GM10266 (cell line): ENCODE measurements at regions not wholly inside any gene's neighbourhood (a gene's known extent, or its start where the extent isn't known, plus 50 kb on each side); places are given as distances from the start of the nearest gene placed in this dataset.

Source experiments
- DNase-seq: peaks from one replicate; pipeline ENCODE4 v3.0.0; 2012; ENCODE audit errors: extremely low spot score
- CTCF ChIP-seq: IDR thresholded peaks from 2 replicates; pipeline ENCODE4 v1.5.1; 2012; ENCODE audit warnings: mild to moderate bottlenecking, low read depth; ENCODE audit not compliant: control insufficient read depth, insufficient read depth; ENCODE audit errors: missing control alignments

- TF ChIP-seq CTCF, result no peak
- no peak for DNase-seq
Measured at GRCh38 chr9:683509-684021, 157.9 kb upstream of the DMRT1 start.

DNA sequence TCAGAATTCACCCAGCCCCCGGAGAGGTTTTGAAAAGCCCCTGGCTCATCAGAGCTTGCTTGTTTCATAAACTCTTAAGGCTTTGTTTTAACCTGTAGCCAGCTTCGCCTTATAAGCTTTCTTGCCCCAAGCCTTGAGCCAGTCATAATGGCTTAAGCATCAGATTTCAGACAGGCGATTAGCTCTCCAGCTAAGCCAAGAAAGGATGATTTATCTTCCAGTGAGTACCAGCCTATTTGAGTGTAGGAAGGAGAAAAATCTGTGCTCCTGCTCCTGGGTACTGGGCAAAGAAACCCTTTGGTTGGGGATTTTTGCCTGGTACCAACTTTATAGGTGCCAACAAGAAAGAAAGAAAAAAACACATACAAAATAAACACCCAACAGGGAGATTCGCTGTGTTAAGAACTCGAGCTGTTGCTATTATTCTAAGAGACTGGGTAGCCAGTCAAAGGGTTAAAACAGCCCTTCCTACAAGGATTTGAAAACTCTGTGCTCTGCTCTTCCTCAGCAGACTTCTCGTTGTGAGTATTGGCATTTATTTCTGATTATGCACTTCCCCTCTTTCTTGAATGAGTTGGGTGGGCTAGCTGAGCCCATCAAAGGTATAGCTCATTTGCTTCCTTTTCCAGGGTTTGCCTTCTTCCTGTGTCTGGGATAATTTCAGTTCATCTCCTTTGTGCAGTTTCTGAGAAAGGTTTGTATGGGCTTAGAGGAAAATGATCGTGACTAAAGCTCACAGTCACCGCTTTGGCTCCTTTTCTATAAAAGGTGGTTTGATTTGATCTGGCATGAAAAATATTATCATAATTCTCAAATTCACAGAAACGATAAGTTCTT is 157.2 kb upstream of the DMRT1 start:
- no peak for DNase-seq
- TF ChIP-seq CTCF, result no peak

DNA sequence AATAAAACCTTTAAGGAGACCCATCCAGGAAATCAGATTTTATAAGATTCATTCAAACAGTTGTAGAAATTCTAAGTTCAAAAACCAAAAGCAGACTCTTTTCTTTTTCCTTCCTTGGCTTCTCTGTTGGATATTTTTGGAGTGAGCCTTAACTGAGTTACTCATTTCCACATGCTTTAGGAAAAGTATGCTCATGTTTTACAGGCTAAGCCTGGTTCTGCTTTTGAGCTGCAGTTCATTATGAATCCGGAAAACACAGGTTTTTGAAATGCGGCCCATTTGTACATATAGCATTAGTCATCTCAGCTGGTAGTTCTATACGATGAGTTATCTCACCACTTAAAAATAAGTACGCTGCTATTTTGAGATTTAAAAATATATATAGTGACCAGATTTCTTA is 156.6 kb upstream of the DMRT1 start:
- no peak for TF ChIP-seq CTCF
- DNase-seq, result no peak

DNA sequence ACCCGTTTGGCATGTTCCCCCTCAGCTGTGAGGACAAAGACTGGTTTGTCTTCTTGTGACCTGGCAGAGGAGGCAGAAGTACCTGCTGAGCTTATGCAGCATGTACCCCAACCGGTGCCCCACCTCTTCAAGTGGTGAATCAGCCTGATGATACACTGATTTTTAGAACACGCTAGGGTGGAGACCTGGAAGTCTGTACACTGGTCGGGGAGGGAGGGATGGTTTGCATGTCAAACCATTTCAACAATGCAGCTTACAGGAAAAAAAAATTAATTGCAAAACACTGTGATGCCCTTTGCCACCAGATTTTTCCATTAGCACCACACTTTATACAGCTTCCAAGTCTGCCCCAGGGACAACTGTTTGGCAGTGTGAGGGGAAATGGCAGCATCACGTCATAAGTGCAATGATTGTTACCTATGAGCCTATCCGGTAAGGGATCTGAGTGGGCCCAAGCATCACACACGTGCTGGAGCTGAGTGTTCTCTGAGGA is 155.1 kb upstream of the DMRT1 start:
- no peak for DNase-seq
- no peak for TF ChIP-seq CTCF

- DNase-seq, result no peak
- TF ChIP-seq CTCF, result no peak
Measured at GRCh38 chr9:687034-687785, 154.3 kb upstream of the DMRT1 start.

DNA sequence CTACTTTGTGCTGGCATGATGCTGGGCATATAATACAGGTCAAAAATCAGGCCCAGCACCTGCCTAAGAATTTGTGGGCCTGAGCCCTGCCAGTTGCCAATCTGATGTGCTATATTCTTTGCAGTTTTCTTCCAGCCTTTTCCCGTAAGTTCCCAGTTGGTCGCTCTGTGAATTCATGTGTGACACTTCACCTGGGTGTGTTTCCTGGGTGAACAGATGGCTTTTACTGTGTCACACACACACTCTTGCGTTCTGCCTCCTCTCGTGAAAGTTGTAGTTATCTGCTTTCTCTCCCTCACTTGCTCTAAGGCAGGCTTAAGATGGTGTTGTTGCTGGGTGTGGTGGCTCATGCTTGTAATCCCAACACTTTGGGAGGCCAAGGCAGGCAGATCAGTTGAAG is 153.5 kb upstream of the DMRT1 start:
- TF ChIP-seq CTCF, result no peak
- DNase-seq, result no peak
